A549 (cell line): ENCODE measurements at regions not wholly inside any gene's neighbourhood (a gene's known extent, or its start where the extent isn't known, plus 50 kb on each side); places are given as distances from the start of the nearest gene placed in this dataset.

Experiments
- ATAC-seq, 2 experiments: fragments of 200-7000 bp in 1 of 2; fragments of >200 bp in 1 of 2; cut with Nextera tagmentation in 1 of 2; cut with Tn5 transposase in 1 of 2; 3 replicates each; pipeline versions ENCODE4 v1.8.0 to v1.9.1; 2018 to 2020; ENCODE audit warnings: mild to moderate bottlenecking in 1 of 2, moderate library complexity in 1 of 2
- CTCF ChIA-PET: fragments of 300-600 bp; sonication (Branson Sonifier 250); formaldehyde crosslinking; extraction: SDS; loops from one replicate; lab custom pipeline; 2021; ENCODE audit warnings: antibody characterized with exemption, inconsistent platforms; lab: Yijun Ruan, JAX
- POLR2A ChIA-PET: fragments of 350-600 bp; formaldehyde crosslinking; extraction: SDS; loops from one replicate; lab custom pipeline; 2021; ENCODE audit warnings: antibody characterized with exemption, inconsistent platforms; lab: Yijun Ruan, JAX
- DNase-seq, 2 experiments: peaks; one replicate each; pipeline versions ENCODE4 v3.0.0 to v3.0.0-alpha.2; 2011 to 2016; ENCODE audit warnings: low read depth in 1 of 2, low spot score in 1 of 2
- FAIRE-seq: peaks from 2 replicates; lab custom pipeline; 2011; peaks lifted over from hg19 to GRCh38; lab: Jason Lieb, UNC
- H3K27ac ChIP-seq, 2 experiments: fragments of >200 bp; sonication (Bioruptor Twin); formaldehyde crosslinking; 3 replicates each; pipeline ENCODE4 v1.5.1; 2016 to 2017
- H3K4me1 ChIP-seq: fragments of >200 bp; sonication (Bioruptor Twin); formaldehyde crosslinking; 3 replicates; pipeline ENCODE4 v1.6.1; 2016
- H3K4me2 ChIP-seq: fragments of >200 bp; sonication (Bioruptor Twin); formaldehyde crosslinking; 3 replicates; pipeline ENCODE4 v1.6.1; 2016
- H3K4me3 ChIP-seq: fragments of >200 bp; sonication (Bioruptor Twin); formaldehyde crosslinking; 3 replicates; pipeline ENCODE4 v1.5.1; 2016
- H3K9me3 ChIP-seq: fragments of >200 bp; sonication (Bioruptor Twin); formaldehyde crosslinking; 3 replicates; pipeline ENCODE4 v1.6.1; 2016
- ATOH8 ChIP-seq: fragments of 250-450 bp; sonication (Bioruptor Pico); IDR thresholded peaks from 2 replicates; pipeline ENCODE4 v1.5.0; 2020; ENCODE audit warnings: low read depth, mild to moderate bottlenecking, moderate library complexity
- BHLHE40 ChIP-seq: IDR thresholded peaks from 2 replicates; pipeline ENCODE4 v1.6.1; 2012; ENCODE audit warnings: low read depth, low read length, inconsistent platforms
- CBX2 ChIP-seq: fragments of 200-600 bp; sonication (generic); IDR thresholded peaks from 2 replicates; pipeline ENCODE4 v1.6.1; 2016; ENCODE audit warnings: low read depth, mild to moderate bottlenecking, borderline replicate concordance
- CHD2 ChIP-seq: fragments of 150-350 bp; IDR thresholded peaks from 2 replicates; pipeline ENCODE4 v1.6.1; 2014; ENCODE audit warnings: low read length; ENCODE audit not compliant: partially characterized antibody
- CTCF ChIP-seq: fragments of >200 bp; sonication (Bioruptor Twin); formaldehyde crosslinking; IDR thresholded peaks from 3 replicates; pipeline ENCODE4 v1.5.1; 2016
- EP300 ChIP-seq, 2 experiments: fragments of >200 bp; sonication (Bioruptor Twin); formaldehyde crosslinking; IDR thresholded peaks; 2 replicates in 1 of 2; 3 replicates in 1 of 2; pipeline ENCODE4 v1.6.1; 2016 to 2017
- GATA3 ChIP-seq: IDR thresholded peaks from 2 replicates; pipeline ENCODE4 v1.6.1; 2012; ENCODE audit warnings: borderline replicate concordance
- HES2 ChIP-seq: fragments of >200 bp; sonication (Bioruptor Twin); formaldehyde crosslinking; IDR thresholded peaks from 2 replicates; pipeline ENCODE4 v1.6.1; 2016
- HEYL ChIP-seq: fragments of 250-450 bp; sonication (Bioruptor Pico); IDR thresholded peaks from 2 replicates; pipeline ENCODE4 v1.8.0; 2021; ENCODE audit warnings: mild to moderate bottlenecking, moderate library complexity
- HMGXB4 ChIP-seq: fragments of 250-450 bp; sonication (Bioruptor Pico); IDR thresholded peaks from 2 replicates; pipeline ENCODE4 v1.5.0; 2021; ENCODE audit warnings: mild to moderate bottlenecking, moderate library complexity, borderline replicate concordance
- HOXB13 ChIP-seq: fragments of 250-450 bp; sonication (Bioruptor Pico); IDR thresholded peaks from 2 replicates; pipeline ENCODE4 v1.5.0; 2020; ENCODE audit warnings: low read depth, mild to moderate bottlenecking, moderate library complexity
- JUNB ChIP-seq: fragments of >200 bp; sonication (Bioruptor Twin); formaldehyde crosslinking; IDR thresholded peaks from 2 replicates; pipeline ENCODE4 v1.6.1; 2016
- MAFK ChIP-seq: fragments of 450-650 bp; IDR thresholded peaks from 2 replicates; pipeline ENCODE4 v1.6.1; 2014; ENCODE audit not compliant: partially characterized antibody
- NFE2L2 ChIP-seq: fragments of 150-350 bp; conservative IDR thresholded peaks from 2 replicates; pipeline ENCODE4 v1.6.1; 2014; ENCODE audit warnings: low read length
- NR3C1 ChIP-seq: fragments of >200 bp; sonication (Bioruptor Twin); formaldehyde crosslinking; IDR thresholded peaks from 3 replicates; pipeline ENCODE4 v1.6.1; 2017
- RAD21 ChIP-seq, 2 experiments: fragments of >200 bp in 1 of 2; sonication (Bioruptor Twin) in 1 of 2; formaldehyde crosslinking in 1 of 2; IDR thresholded peaks in 1 of 2; conservative IDR thresholded peaks in 1 of 2; 2 replicates in 1 of 2; 3 replicates in 1 of 2; pipeline ENCODE4 v1.6.1; 2012 to 2018; ENCODE audit warnings: inconsistent platforms in 1 of 2
- REST ChIP-seq: fragments of 200-600 bp; sonication (generic); IDR thresholded peaks from 2 replicates; pipeline ENCODE4 v1.6.1; 2016; ENCODE audit warnings: antibody characterized with exemption, mild to moderate bottlenecking, moderate library complexity
- RFX5 ChIP-seq: fragments of 450-650 bp; IDR thresholded peaks from 2 replicates; pipeline ENCODE4 v1.7.1; 2014; ENCODE audit warnings: antibody characterized with exemption, mild to moderate bottlenecking, moderate library complexity
- RNF2 ChIP-seq: fragments of 200-600 bp; sonication (generic); IDR thresholded peaks from 2 replicates; pipeline ENCODE4 v1.6.1; 2016; ENCODE audit warnings: low read depth, mild to moderate bottlenecking, antibody characterized with exemption, moderate library complexity, borderline replicate concordance
- TP53 ChIP-seq: fragments of 250-450 bp; sonication (Bioruptor Pico); IDR thresholded peaks from 2 replicates; pipeline ENCODE4 v1.5.0; 2021; ENCODE audit warnings: mild to moderate bottlenecking, moderate library complexity
- ZFP36 ChIP-seq: fragments of 450-650 bp; IDR thresholded peaks from 2 replicates; pipeline ENCODE4 v1.6.1; 2014; ENCODE audit warnings: borderline replicate concordance; ENCODE audit not compliant: partially characterized antibody
- WGBS: methylation state at CpG from one replicate; pipeline ENCODE4 v1.1.6; 2017; ENCODE audit errors: missing lambda C conversion rate; 5-methylcytosine and 5-hydroxymethylcytosine counted together

GRCh38 chr4:180156684-180157083 lies 2086.5 kb upstream of the TENM3 start:
- WGBS: 30% methylated on average over 1 of the region's 1 CpG
- ChIA-PET POLR2A (no interaction called here), CTCF (no interaction called here)
- FAIRE-seq (no peak), DNase-seq (no peak), ATAC-seq (no peak)
- H3K4me2 ChIP-seq: no peak overlapping the region
- TF ChIP-seq GATA3: no peak
- TF ChIP-seq CTCF: no peak
- no peak for TF ChIP-seq ATOH8
- TF ChIP-seq EP300 (IDR thresholded peaks at IDR 0.05): no peak
- TF ChIP-seq JUNB: no peak
- no peak for TF ChIP-seq MAFK
- no peaks in the 10 kb centered on the region for H3K9me3 ChIP-seq
- no peak overlapping the region for H3K4me3 ChIP-seq
- H3K27ac ChIP-seq: no peak overlapping the region
- H3K4me1 ChIP-seq: no peaks in the 10 kb centered on the region

GRCh38 chr4:180160195-180160983 lies 2082.8 kb upstream of the TENM3 start:
- WGBS: 28% methylated on average over 8 of the region's 8 CpGs
- Histone ChIP-seq H3K9me3 (no peaks in the 10 kb centered on the region), H3K27ac (no peak overlapping the region), H3K4me3 (no peak overlapping the region), H3K4me1 (no peaks in the 10 kb centered on the region), H3K4me2 (no peak overlapping the region)
- CTCF ChIA-PET: no interaction called here
- DNase-seq (no peak), FAIRE-seq (no peak), ATAC-seq (no peak)
- POLR2A ChIA-PET: no interaction called here
- TF ChIP-seq HMGXB4 (CRISPR knock-in tag) (no peak), ATOH8 (no peak), BHLHE40 (no peak), NR3C1 (no peak), RNF2 (no peak), TP53 (no peak), CHD2 (no peak)

GRCh38 chr4:180164799-180165198 lies 2078.4 kb upstream of the TENM3 start:
- H3K9me3 ChIP-seq: no peaks in the 10 kb centered on the region
- no peak overlapping the region for H3K4me2 ChIP-seq
- TF ChIP-seq NFE2L2 (no peak), ZFP36 (no peak), RFX5 (no peak), RAD21 (conservative IDR thresholded peaks at IDR 0.05 in 1 of 2, IDR thresholded peaks at IDR 0.05 in 1 of 2) (no peak), CBX2 (no peak), HES2 (no peak), HEYL (CRISPR knock-in tag) (no peak), GATA3 (no peak), REST (no peak), HOXB13 (CRISPR knock-in tag) (no peak), CHD2 (no peak), NR3C1 (no peak)
- CTCF ChIA-PET: no interaction called here
- FAIRE-seq (no peak), ATAC-seq (no peak), DNase-seq (peak in 1 of 2 experiments; percentile 12)
- no peak overlapping the region for H3K4me3 ChIP-seq
- POLR2A ChIA-PET: no interaction called here
- H3K27ac ChIP-seq: no peak overlapping the region
- 36% methylated on average over 2 of the region's 2 CpGs for WGBS
- no peaks in the 10 kb centered on the region for H3K4me1 ChIP-seq
